ENCODE measurements at regions not wholly inside any gene's neighbourhood (a gene's known extent, or its start where the extent isn't known, plus 50 kb on each side); places are given as distances from the start of the nearest gene placed in this dataset.

- no peak for DNase-seq (ENCODE audit: low spot score)
These were observed 786.6 kb upstream of the SOX9 start for GRCh38 chr17:71334048-71334751.

GRCh38 chr17:71335212-71335611 is 785.6 kb upstream of the SOX9 start:
- DNase-seq (ENCODE audit: low spot score): no peak

GRCh38 chr17:71337938-71338337 is 782.9 kb upstream of the SOX9 start:
- no peak for DNase-seq (ENCODE audit: low spot score)

- DNase-seq (ENCODE audit: low spot score): no peak
These were observed 782.4 kb upstream of the SOX9 start for GRCh38 chr17:71338396-71338795.

GRCh38 chr17:71339206-71339605 is 781.6 kb upstream of the SOX9 start:
- no peak for DNase-seq (ENCODE audit: low spot score)

- DNase-seq (ENCODE audit: low spot score): no peak
These were observed 778.1 kb upstream of the SOX9 start for GRCh38 chr17:71342737-71343136.

- DNase-seq (ENCODE audit: low spot score): no peak
These were observed 770.8 kb upstream of the SOX9 start for GRCh38 chr17:71349908-71350600.

- DNase-seq (ENCODE audit: low spot score): no peak
These were observed 760.5 kb upstream of the SOX9 start for GRCh38 chr17:71360301-71360700.

GRCh38 chr17:71361656-71362450 is 759.0 kb upstream of the SOX9 start:
- no peak for DNase-seq (ENCODE audit: low spot score)

GRCh38 chr17:71363661-71364060 is 757.2 kb upstream of the SOX9 start:
- no peak for DNase-seq (ENCODE audit: low spot score)

GRCh38 chr17:71371809-71372208 is 749.0 kb upstream of the SOX9 start:
- DNase-seq (ENCODE audit: low spot score): no peak

GRCh38 chr17:71375948-71376347 is 744.9 kb upstream of the SOX9 start:
- DNase-seq (ENCODE audit: low spot score): no peak

GRCh38 chr17:71376933-71377332 is 743.9 kb upstream of the SOX9 start:
- no peak for DNase-seq (ENCODE audit: low spot score)

- no peak for DNase-seq (ENCODE audit: low spot score)
These were observed 742.8 kb upstream of the SOX9 start for GRCh38 chr17:71378036-71378435.

- DNase-seq (ENCODE audit: low spot score): no peak
These were observed 742.1 kb upstream of the SOX9 start for GRCh38 chr17:71378741-71379140.

- no peak for DNase-seq (ENCODE audit: low spot score)
These were observed 741.3 kb upstream of the SOX9 start for GRCh38 chr17:71379512-71379911.

GRCh38 chr17:71380535-71380934 is 740.3 kb upstream of the SOX9 start:
- DNase-seq (ENCODE audit: low spot score): no peak

- DNase-seq (ENCODE audit: low spot score): no peak
These were observed 739.9 kb upstream of the SOX9 start for GRCh38 chr17:71380936-71381335.

GRCh38 chr17:71383091-71383490 is 737.7 kb upstream of the SOX9 start:
- no peak for DNase-seq (ENCODE audit: low spot score)

- DNase-seq (ENCODE audit: low spot score): no peak
These were observed 733.4 kb upstream of the SOX9 start for GRCh38 chr17:71387456-71387855.

- DNase-seq (ENCODE audit: low spot score): no peak
These were observed 727.9 kb upstream of the SOX9 start for GRCh38 chr17:71392715-71393567.

GRCh38 chr17:71395901-71396300 is 724.9 kb upstream of the SOX9 start:
- no peak for DNase-seq (ENCODE audit: low spot score)

Data from germinal center (tissue), 1 donor.